IMR-90 (cell line): ENCODE measurements at regions not wholly inside any gene's neighbourhood (a gene's known extent, or its start where the extent isn't known, plus 50 kb on each side); places are given as distances from the start of the nearest gene placed in this dataset.

ENCODE experiments used
- ATAC-seq: fragments of 200-7000 bp; cut with Tn5 transposase; 2 replicates; pipeline ENCODE4 v1.9.1; 2020; ENCODE audit warnings: low read depth, mild to moderate bottlenecking, moderate library complexity
- BruUV-seq: library from RNA; stranded (reverse); fragments of 400-500 nt; replicated peaks from 2 replicates; lab custom pipeline; 2021; lab: Mats Ljungman, UMichigan
- CTCF ChIA-PET: fragments of 300-600 bp; formaldehyde crosslinking; extraction: SDS; loops from one replicate; lab custom pipeline; 2021; ENCODE audit warnings: antibody characterized with exemption; lab: Yijun Ruan, JAX
- POLR2A ChIA-PET: fragments of 300-600 bp; sonication (Branson Sonifier 250); formaldehyde crosslinking; loops from one replicate; lab custom pipeline; 2022; ENCODE audit warnings: antibody characterized with exemption; ENCODE audit not compliant: unreplicated experiment; lab: Charles Lee
- DNase-seq: peaks from one replicate; pipeline ENCODE4 v3.0.0; 2013
- H2AFZ ChIP-seq: replicated peaks from 2 replicates; pipeline ENCODE3; 2013; ENCODE audit warnings: low read length, mild to moderate bottlenecking; ENCODE audit not compliant: poor library complexity
- H2AK5ac ChIP-seq: 2 replicates; pipeline ENCODE4 v1.6.1; 2013; ENCODE audit warnings: low read depth, low read length, inconsistent platforms
- H2AK9ac ChIP-seq: replicated peaks from 2 replicates; pipeline ENCODE3; 2013; ENCODE audit warnings: mild to moderate bottlenecking, low read depth, low read length, moderate library complexity; ENCODE audit not compliant: poor library complexity
- H2BK120ac ChIP-seq: 2 replicates; pipeline ENCODE4 v1.6.1; 2013; ENCODE audit warnings: low read depth, low read length, inconsistent platforms
- H2BK15ac ChIP-seq: 3 replicates; pipeline ENCODE4 v1.6.1; 2013; ENCODE audit warnings: low read depth, low read length, inconsistent platforms
- H2BK20ac ChIP-seq: 2 replicates; pipeline ENCODE4 v1.6.1; 2013; ENCODE audit warnings: low read depth, mild to moderate bottlenecking, inconsistent platforms, low read length, moderate library complexity
- H2BK5ac ChIP-seq: 2 replicates; pipeline ENCODE4 v1.6.1; 2013; ENCODE audit warnings: mild to moderate bottlenecking, low read depth, low read length, inconsistent platforms; ENCODE audit not compliant: poor library complexity, severe bottlenecking
- H3K14ac ChIP-seq: replicated peaks from 2 replicates; pipeline ENCODE4 v1.6.1; 2013; ENCODE audit warnings: low read depth, low read length, inconsistent platforms
- H3K18ac ChIP-seq: 2 replicates; pipeline ENCODE4 v1.6.1; 2013; ENCODE audit warnings: low read depth, low read length, control low read depth
- H3K23ac ChIP-seq: 2 replicates; pipeline ENCODE4 v1.6.1; 2013; ENCODE audit warnings: low read depth, low read length, inconsistent platforms
- H3K27ac ChIP-seq: 2 replicates; pipeline ENCODE4 v1.5.1; 2013; ENCODE audit warnings: mild to moderate bottlenecking, control low read depth, low read length; ENCODE audit not compliant: insufficient read depth
- H3K27me3 ChIP-seq: 2 replicates; pipeline ENCODE4 v1.6.1; 2013; ENCODE audit warnings: low read length; ENCODE audit not compliant: control insufficient read depth, insufficient read depth
- H3K36me3 ChIP-seq: 2 replicates; pipeline ENCODE4 v1.6.1; 2013; ENCODE audit warnings: low read length, mixed read lengths; ENCODE audit not compliant: control insufficient read depth, insufficient read depth
- H3K4ac ChIP-seq: 2 replicates; pipeline ENCODE4 v1.6.1; 2013; ENCODE audit warnings: low read depth, low read length, inconsistent platforms
- H3K4me1 ChIP-seq: 2 replicates; pipeline ENCODE4 v1.6.1; 2013; ENCODE audit warnings: low read length, mixed read lengths; ENCODE audit not compliant: control insufficient read depth, insufficient read depth
- H3K4me2 ChIP-seq: 2 replicates; pipeline ENCODE4 v1.6.1; 2013; ENCODE audit warnings: low read depth, mild to moderate bottlenecking, control low read depth, low read length, moderate library complexity
- H3K4me3 ChIP-seq: 2 replicates; pipeline ENCODE4 v1.5.1; 2013; ENCODE audit warnings: low read depth, mild to moderate bottlenecking, control low read depth, low read length, moderate library complexity; ENCODE audit not compliant: insufficient read depth
- H3K56ac ChIP-seq: 2 replicates; pipeline ENCODE4 v1.6.1; 2013; ENCODE audit warnings: low read length, inconsistent platforms; ENCODE audit not compliant: insufficient read depth; ENCODE audit errors: extremely low read depth
- H3K79me1 ChIP-seq, 2 experiments: 2 replicates each; pipeline ENCODE4 v1.6.1; 2013; ENCODE audit warnings: low read length in 2 of 2, inconsistent platforms in 1 of 2, low read depth in 1 of 2
- H3K9ac ChIP-seq: 2 replicates; pipeline ENCODE4 v1.6.1; 2013; ENCODE audit warnings: low read depth, low read length, control low read depth
- H3K9me1 ChIP-seq: 2 replicates; pipeline ENCODE4 v1.6.1; 2013; ENCODE audit warnings: low read length, inconsistent platforms; ENCODE audit not compliant: insufficient read depth
- H3K9me3 ChIP-seq: 2 replicates; pipeline ENCODE4 v1.6.1; 2013; ENCODE audit warnings: low read length; ENCODE audit not compliant: control insufficient read depth, insufficient read depth
- H4K20me1 ChIP-seq: 2 replicates; pipeline ENCODE4 v1.6.1; 2013; ENCODE audit warnings: low read length, inconsistent platforms; ENCODE audit not compliant: insufficient read depth
- H4K5ac ChIP-seq: 2 replicates; pipeline ENCODE4 v1.6.1; 2013; ENCODE audit warnings: mild to moderate bottlenecking, low read depth, low read length, control low read depth
- H4K8ac ChIP-seq, 2 experiments: 2 replicates each; pipeline ENCODE4 v1.6.1; 2013; ENCODE audit warnings: low read depth in 2 of 2, low read length in 2 of 2, control low read depth in 1 of 2, inconsistent platforms in 1 of 2
- H4K91ac ChIP-seq: 2 replicates; pipeline ENCODE4 v1.6.1; 2013; ENCODE audit warnings: low read depth, low read length, inconsistent platforms; ENCODE audit not compliant: insufficient read depth
- BHLHE40 ChIP-seq: fragments of 150-350 bp; IDR thresholded peaks from 2 replicates; pipeline ENCODE4 v1.6.1; 2016; ENCODE audit warnings: mild to moderate bottlenecking, low read depth, low read length
- CEBPB ChIP-seq: IDR thresholded peaks from 2 replicates; pipeline ENCODE4 v1.6.1; 2012; ENCODE audit warnings: low read depth, low read length, improper control_type of control experiment
- CHD1 ChIP-seq: IDR thresholded peaks from 2 replicates; pipeline ENCODE4 v1.6.1; 2012; ENCODE audit warnings: low read depth, low read length, improper control_type of control experiment
- MAFK ChIP-seq: IDR thresholded peaks from 2 replicates; pipeline ENCODE4 v1.6.1; 2012; ENCODE audit warnings: low read depth, low read length, improper control_type of control experiment
- NFE2L2 ChIP-seq: fragments of 150-350 bp; IDR thresholded peaks from 2 replicates; pipeline ENCODE4 v1.6.1; 2016; ENCODE audit warnings: low read depth, mild to moderate bottlenecking, low read length
- POLR2A ChIP-seq: IDR thresholded peaks from 2 replicates; pipeline ENCODE4 v1.6.1; 2012; ENCODE audit warnings: mild to moderate bottlenecking, low read depth, low read length
- RAD21 ChIP-seq: IDR thresholded peaks from 2 replicates; pipeline ENCODE4 v1.6.1; 2012; ENCODE audit warnings: low read length, improper control_type of control experiment
- RCOR1 ChIP-seq: IDR thresholded peaks from 2 replicates; pipeline ENCODE4 v1.6.1; 2012; ENCODE audit warnings: mild to moderate bottlenecking, low read length, improper control_type of control experiment; ENCODE audit not compliant: insufficient replicate concordance
- RFX5 ChIP-seq: IDR thresholded peaks from 2 replicates; pipeline ENCODE4 v1.8.0; 2012; ENCODE audit warnings: low read depth, mild to moderate bottlenecking, low read length, moderate library complexity
- SMC3 ChIP-seq: fragments of 150-350 bp; IDR thresholded peaks from 2 replicates; pipeline ENCODE4 v1.6.1; 2016; ENCODE audit warnings: low read depth, mild to moderate bottlenecking, antibody characterized with exemption, low read length, moderate library complexity
- WGBS, 2 experiments: methylation state at CpG; one replicate each; pipeline versions ENCODE4 v1.1.5 to v1.1.7; 2013; ENCODE audit warnings: missing lambda C conversion rate in 2 of 2; ENCODE audit not compliant: insufficient read length in 1 of 2; ENCODE audit errors: extremely low coverage in 2 of 2; 5-methylcytosine and 5-hydroxymethylcytosine counted together
- dilution Hi-C: fragments of 300-500 bp; cut with HindIII; formaldehyde crosslinking; loops from one replicate; pipeline ENCODE4 v1.14.3; 2018; ENCODE audit warnings: low sequenced_read_pairs; ENCODE audit not compliant: unreplicated experiment
- in situ Hi-C: fragments of 300-500 bp; cut with MboI; formaldehyde crosslinking; loops from 3 replicates; pipeline ENCODE4 v1.14.3; 2019; ENCODE audit warnings: low sequenced_read_pairs, inconsistent platforms, mixed read lengths
- intact Hi-C: fragments of 100-400 bp; cut with micrococcal nuclease; formaldehyde crosslinking; loops from 2 replicates; pipeline ENCODE4 v1.10.0; 2022
- TF ChIP-seq, protein P1 (sequence below): fragments of 150-350 bp; IDR thresholded peaks from 2 replicates; pipeline ENCODE4 v1.6.1; 2016; ENCODE audit warnings: low read depth, mild to moderate bottlenecking, low read length, moderate library complexity, borderline replicate concordance
- TF ChIP-seq, protein P2 (sequence below): conservative IDR thresholded peaks from 2 replicates; pipeline ENCODE4 v1.5.1; 2012; ENCODE audit warnings: mild to moderate bottlenecking, low read depth, low read length, improper control_type of control experiment

DNA sequence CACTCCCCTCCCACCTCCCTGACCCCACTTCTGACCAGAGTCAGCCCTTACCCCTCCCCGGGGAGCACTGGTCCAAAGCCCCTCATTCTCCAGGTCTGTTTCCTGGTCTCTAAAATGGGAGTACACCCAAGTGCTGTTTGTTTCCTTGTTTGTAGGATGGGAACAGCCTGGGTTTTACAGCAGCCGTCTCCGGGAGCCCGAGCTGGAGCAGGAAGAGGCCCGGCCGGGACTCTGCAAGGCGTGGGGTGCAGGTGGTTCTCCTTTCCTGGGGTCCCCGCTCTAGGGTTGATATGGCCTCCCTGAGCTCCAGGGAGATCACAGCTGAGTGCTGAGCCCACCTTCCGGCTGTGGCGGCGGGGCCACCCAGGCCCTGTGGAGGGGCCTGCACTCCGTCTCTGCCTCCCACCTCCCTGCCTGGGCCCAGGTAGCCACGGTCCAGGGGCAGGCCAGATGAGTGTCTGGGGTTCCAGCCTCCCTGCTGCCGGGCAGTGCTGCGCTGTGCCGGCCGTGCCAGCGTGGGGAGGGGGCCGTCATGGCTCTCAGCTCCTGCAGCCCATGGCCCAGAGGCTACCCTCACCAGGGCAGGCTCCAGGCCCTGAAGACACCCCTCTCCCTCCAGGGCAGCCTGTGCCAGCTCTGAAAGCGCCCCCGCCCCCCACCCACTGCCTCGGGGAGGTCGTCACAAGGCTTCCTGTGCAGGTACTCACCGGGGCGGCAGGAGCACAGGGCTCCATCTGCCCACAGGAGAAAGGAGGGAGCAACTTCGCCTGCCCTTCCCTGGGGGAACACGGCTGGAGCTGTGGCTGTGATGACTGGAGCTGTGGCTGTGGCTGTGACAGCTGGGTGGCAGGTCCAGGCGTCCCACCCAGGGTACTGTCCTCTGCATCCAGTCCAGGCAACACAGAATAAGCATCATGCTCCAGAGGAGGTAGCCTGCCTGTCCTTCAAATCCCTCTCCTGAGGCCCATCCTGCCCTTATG is 98.8 kb downstream of the ADRA2C start (continued):
- no peak for TF ChIP-seq RCOR1

DNA sequence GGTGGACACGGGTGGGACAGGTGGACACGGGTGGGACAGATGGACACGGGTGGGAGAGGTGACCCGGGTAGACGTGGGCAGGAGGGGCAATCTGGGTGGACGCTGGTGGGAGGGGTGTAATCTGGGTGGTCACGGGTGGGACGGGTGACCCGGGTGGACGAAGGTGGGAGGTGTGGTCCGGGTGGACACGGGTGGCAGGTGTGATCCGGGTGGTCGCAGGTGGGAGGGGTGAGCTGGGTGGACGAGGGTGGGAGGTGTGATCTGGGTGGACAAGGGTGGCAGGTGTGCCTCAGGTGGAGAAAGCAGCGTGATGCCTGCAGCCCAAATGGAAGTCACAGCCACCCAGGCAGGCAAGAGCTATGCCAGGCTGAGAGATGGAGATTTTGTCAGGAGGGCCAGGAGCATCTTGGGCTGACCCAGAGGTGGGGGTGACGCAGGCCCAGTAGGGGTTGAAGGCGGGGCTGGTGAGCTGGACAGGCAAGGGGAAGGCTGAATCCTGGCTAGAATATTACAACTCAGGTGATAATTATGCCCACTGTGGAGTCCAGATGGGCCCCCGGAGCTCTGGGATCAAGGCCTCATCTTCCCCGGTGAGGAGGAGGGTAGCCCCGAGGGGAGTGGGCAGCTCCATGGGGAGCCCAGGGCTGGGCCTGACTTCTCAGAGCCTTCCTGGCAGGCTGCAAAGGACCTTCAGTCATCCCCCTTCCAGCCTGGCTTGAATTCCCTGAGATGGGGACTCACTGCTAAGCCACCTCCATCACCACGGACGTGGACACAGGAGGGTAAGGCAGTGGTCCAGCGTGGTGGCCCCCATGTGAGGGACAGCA is 100.0 kb downstream of the ADRA2C start:
- ATAC-seq (no peak), DNase-seq (no peak)
- H4K91ac ChIP-seq = no peak overlapping the region
- no peak overlapping the region for H3K4me2 ChIP-seq
- dilution Hi-C loops (no loop called here), intact Hi-C loops (no loop called here), in situ Hi-C loops (no loop called here)
- H3K9me1 ChIP-seq = no peaks in the 10 kb centered on the region
- H3K27me3 ChIP-seq = peaks cover 58% of the 10 kb centered on the region
- no peaks in the 10 kb centered on the region for H3K36me3 ChIP-seq
- no peak overlapping the region for H3K56ac ChIP-seq
- no peak overlapping the region for H3K18ac ChIP-seq
- H4K20me1 ChIP-seq = no peaks in the 10 kb centered on the region
- no peak overlapping the region for H3K23ac ChIP-seq
- no peak overlapping the region for H3K4me3 ChIP-seq
- H3K9me3 ChIP-seq = 0 out of 2 replicates have a peak, but pooled peaks cover 3% of the 10 kb centered on the region
- no peak overlapping the region for H2BK20ac ChIP-seq
- H2BK120ac ChIP-seq = no peak overlapping the region
- no peak overlapping the region for H2AK9ac ChIP-seq
- H2AK5ac ChIP-seq = no peak overlapping the region
- 59% methylated on average over 8 of the region's 24 CpGs; no CpG with 5 or more reads in 1 of the 2 experiments for WGBS, 2 experiments
- no peaks in the 10 kb centered on the region for H3K4me1 ChIP-seq
- H3K9ac ChIP-seq = no peak overlapping the region
- H3K27ac ChIP-seq = no peak overlapping the region
- H4K5ac ChIP-seq = no peak overlapping the region
- no peak overlapping the region for H3K4ac ChIP-seq
- no peak overlapping the region for H2AFZ ChIP-seq
- BruUV-seq = no TSS peak
- ChIA-PET POLR2A (no interaction called here), CTCF (no interaction called here)
- no peak overlapping the region for H4K8ac ChIP-seq
- H3K14ac ChIP-seq = no peak overlapping the region
- no peak overlapping the region for H2BK15ac ChIP-seq
- H3K79me1 ChIP-seq = no peaks in the 10 kb centered on the region
- H2BK5ac ChIP-seq = no peak overlapping the region
- TF ChIP-seq NFE2L2 = no peak
- no peak for TF ChIP-seq BHLHE40
- no peak for TF ChIP-seq POLR2A
- no peak for TF ChIP-seq RAD21
- TF ChIP-seq, protein P1, sequence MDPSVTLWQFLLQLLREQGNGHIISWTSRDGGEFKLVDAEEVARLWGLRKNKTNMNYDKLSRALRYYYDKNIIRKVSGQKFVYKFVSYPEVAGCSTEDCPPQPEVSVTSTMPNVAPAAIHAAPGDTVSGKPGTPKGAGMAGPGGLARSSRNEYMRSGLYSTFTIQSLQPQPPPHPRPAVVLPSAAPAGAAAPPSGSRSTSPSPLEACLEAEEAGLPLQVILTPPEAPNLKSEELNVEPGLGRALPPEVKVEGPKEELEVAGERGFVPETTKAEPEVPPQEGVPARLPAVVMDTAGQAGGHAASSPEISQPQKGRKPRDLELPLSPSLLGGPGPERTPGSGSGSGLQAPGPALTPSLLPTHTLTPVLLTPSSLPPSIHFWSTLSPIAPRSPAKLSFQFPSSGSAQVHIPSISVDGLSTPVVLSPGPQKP = no peak
- TF ChIP-seq SMC3 = no peak
- TF ChIP-seq CEBPB = no peak
- TF ChIP-seq MAFK = no peak
- TF ChIP-seq CHD1 = no peak
- TF ChIP-seq RCOR1 = no peak
- TF ChIP-seq, protein P2, sequence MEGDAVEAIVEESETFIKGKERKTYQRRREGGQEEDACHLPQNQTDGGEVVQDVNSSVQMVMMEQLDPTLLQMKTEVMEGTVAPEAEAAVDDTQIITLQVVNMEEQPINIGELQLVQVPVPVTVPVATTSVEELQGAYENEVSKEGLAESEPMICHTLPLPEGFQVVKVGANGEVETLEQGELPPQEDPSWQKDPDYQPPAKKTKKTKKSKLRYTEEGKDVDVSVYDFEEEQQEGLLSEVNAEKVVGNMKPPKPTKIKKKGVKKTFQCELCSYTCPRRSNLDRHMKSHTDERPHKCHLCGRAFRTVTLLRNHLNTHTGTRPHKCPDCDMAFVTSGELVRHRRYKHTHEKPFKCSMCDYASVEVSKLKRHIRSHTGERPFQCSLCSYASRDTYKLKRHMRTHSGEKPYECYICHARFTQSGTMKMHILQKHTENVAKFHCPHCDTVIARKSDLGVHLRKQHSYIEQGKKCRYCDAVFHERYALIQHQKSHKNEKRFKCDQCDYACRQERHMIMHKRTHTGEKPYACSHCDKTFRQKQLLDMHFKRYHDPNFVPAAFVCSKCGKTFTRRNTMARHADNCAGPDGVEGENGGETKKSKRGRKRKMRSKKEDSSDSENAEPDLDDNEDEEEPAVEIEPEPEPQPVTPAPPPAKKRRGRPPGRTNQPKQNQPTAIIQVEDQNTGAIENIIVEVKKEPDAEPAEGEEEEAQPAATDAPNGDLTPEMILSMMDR = no peak
- TF ChIP-seq RFX5 = no peak
